Karpas-422 (cell line): ENCODE measurements at regions not wholly inside any gene's neighbourhood (a gene's known extent, or its start where the extent isn't known, plus 50 kb on each side); places are given as distances from the start of the nearest gene placed in this dataset.
"Not testable (repeated sequence)": the region's sequence is repeated elsewhere in the genome, so short reads cannot be mapped to it uniquely, and the experiment has no call there.

Source experiments
- DNase-seq: peaks from one replicate; pipeline ENCODE4 v3.0.0-alpha.2; 2015
- H2AFZ ChIP-seq: fragments of 200-600 bp; sonication (generic); 2 replicates; pipeline ENCODE4 v1.6.1; 2014; ENCODE audit warnings: antibody characterized with exemption, low read length, mixed read lengths
- H3K27ac ChIP-seq: fragments of 200-600 bp; sonication (generic); 2 replicates; pipeline ENCODE4 v1.5.1; 2014; ENCODE audit warnings: mild to moderate bottlenecking, low read length, moderate library complexity
- H3K27me3 ChIP-seq: fragments of 200-600 bp; sonication (generic); 2 replicates; pipeline ENCODE4 v1.6.1; 2014; ENCODE audit warnings: low read length, mixed read lengths
- H3K36me3 ChIP-seq: fragments of 200-600 bp; sonication (generic); 2 replicates; pipeline ENCODE4 v1.6.1; 2014; ENCODE audit warnings: low read length, mixed read lengths; ENCODE audit not compliant: insufficient read depth
- H3K4me1 ChIP-seq: fragments of 200-600 bp; sonication (generic); 2 replicates; pipeline ENCODE4 v1.6.1; 2014; ENCODE audit warnings: mild to moderate bottlenecking, low read length, mixed read lengths
- H3K4me2 ChIP-seq: fragments of 200-600 bp; sonication (generic); 2 replicates; pipeline ENCODE4 v1.6.1; 2014; ENCODE audit warnings: low read length, low read depth, mild to moderate bottlenecking; ENCODE audit not compliant: poor library complexity, severe bottlenecking
- H3K4me3 ChIP-seq: fragments of 200-600 bp; sonication (generic); 2 replicates; pipeline ENCODE4 v1.5.1; 2014; ENCODE audit warnings: mild to moderate bottlenecking, antibody characterized with exemption, low read length, mixed read lengths
- H3K79me2 ChIP-seq: fragments of 200-600 bp; sonication (generic); 2 replicates; pipeline ENCODE4 v1.6.1; 2014; ENCODE audit warnings: mild to moderate bottlenecking, low read length, mixed read lengths
- H3K9ac ChIP-seq: fragments of 200-600 bp; sonication (generic); 2 replicates; pipeline ENCODE4 v1.6.0; 2014; ENCODE audit warnings: low read length
- H3K9me2 ChIP-seq: fragments of 200-600 bp; sonication (generic), shearing (Covaris generic); replicated peaks from 2 replicates; pipeline ENCODE4 v1.6.0; 2014; ENCODE audit warnings: mild to moderate bottlenecking, low read length, moderate library complexity; ENCODE audit not compliant: insufficient read depth
- H3K9me3 ChIP-seq: fragments of 300-700, 200-600 bp; sonication (generic); 2 replicates; pipeline ENCODE4 v1.6.1; 2014; ENCODE audit warnings: low read length, mixed read lengths
- H4K20me1 ChIP-seq: fragments of 200-600 bp; sonication (generic); 2 replicates; pipeline ENCODE4 v1.6.1; 2014; ENCODE audit warnings: mild to moderate bottlenecking, antibody characterized with exemption, low read length, low read depth; ENCODE audit not compliant: insufficient read depth

DNA sequence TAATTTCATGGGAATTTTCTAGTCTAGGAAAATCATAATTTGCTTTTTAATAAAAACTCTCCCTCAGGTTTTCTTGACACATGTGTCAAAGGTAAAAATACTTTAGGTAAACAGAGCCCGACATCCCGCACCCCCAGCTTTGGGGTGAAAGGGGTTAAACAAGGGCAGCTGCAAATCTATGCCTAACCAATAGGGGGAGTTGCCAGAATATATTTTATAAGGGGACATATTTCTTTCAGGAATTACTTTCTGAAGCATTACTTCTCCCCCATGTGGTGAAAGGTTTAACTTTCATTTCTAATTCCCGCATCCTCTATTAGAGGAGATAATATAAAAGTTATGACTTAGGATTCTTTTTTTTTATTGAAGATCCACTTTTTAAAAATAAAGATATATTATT lies 53.9 kb upstream of the HEPH start:
- Histone ChIP-seq H3K4me2 (no peak overlapping the region), H3K27me3 (no peaks in the 10 kb centered on the region), H3K27ac (no peak overlapping the region), H3K9ac (no peak overlapping the region), H3K4me1 (no peaks in the 10 kb centered on the region), H3K36me3 (no peaks in the 10 kb centered on the region), H3K9me2 (no peaks in the 10 kb centered on the region), H2AFZ (no peak overlapping the region), H4K20me1 (no peaks in the 10 kb centered on the region), H3K79me2 (no peaks in the 10 kb centered on the region), H3K9me3 (no peaks in the 10 kb centered on the region), H3K4me3 (no peak overlapping the region)
- peak; percentile 74 for DNase-seq

DNA sequence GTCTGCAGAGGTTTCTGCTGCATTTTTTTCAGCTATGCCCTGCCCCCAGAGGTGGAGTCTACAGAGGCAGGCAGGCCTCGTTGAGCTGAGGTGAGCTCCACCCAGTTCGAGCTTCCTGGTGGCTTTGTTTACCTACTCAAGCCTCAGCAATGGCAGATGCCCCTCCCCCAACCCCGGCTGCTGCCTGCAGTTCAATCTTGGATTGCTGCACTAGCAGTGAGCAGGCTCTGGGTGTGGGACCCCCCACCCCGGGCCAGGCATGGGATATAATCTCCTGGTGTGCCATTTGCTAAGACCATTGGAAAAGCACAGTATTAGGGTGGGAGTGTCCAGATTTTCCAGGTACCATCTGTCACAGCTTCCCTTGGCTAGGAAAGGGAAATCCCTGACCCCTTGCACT lies 56.2 kb upstream of the HEPH start:
- not testable (repeated sequence) for H3K4me3 ChIP-seq, H3K79me2 ChIP-seq, H3K4me2 ChIP-seq, H3K9me3 ChIP-seq, H3K9ac ChIP-seq, H3K9me2 ChIP-seq, H3K27ac ChIP-seq, DNase-seq, H3K27me3 ChIP-seq, H4K20me1 ChIP-seq, H3K4me1 ChIP-seq, H2AFZ ChIP-seq, H3K36me3 ChIP-seq

DNA sequence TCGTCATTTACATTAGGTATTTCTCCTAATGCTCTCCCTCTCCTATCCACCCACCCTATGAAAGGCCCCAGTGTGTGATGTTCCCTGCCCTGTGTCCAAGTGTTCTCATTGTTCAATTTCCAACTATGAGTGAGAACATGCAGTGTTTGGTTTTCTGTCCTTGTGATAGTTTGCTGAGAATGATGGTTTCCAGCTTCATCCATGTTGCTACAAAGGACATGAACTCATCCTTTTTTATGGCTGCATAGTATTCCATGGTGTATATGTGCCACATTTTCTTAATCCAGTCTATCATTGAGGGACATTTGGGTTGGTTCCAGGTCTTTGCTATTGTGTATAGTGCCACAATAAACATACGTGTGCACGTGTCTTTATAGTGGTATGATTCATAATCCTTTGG lies 61.6 kb upstream of the HEPH start:
- not testable (repeated sequence) for H3K9me3 ChIP-seq, H3K4me1 ChIP-seq, H3K9ac ChIP-seq, H3K9me2 ChIP-seq, DNase-seq, H4K20me1 ChIP-seq, H3K4me3 ChIP-seq, H2AFZ ChIP-seq, H3K36me3 ChIP-seq, H3K27me3 ChIP-seq, H3K4me2 ChIP-seq, H3K27ac ChIP-seq, H3K79me2 ChIP-seq

DNA sequence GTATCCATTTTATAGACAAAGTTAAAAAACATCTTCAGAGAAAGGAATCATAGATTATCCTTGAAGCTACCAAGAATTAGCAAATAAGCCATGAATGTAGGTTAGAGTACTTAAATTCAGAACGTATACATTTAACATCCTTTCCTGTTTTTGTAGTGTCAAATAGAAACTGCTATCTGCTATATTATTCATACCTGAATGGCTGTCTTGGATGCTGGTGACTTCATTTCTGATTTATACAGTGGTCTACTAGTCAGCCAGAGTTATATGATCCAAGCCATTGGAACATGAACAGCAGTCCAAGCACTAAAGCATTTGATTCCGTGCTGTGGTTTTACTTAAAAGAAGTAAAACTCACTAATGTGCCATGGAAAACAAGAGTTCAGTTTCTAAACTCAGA lies 58.3 kb upstream of the VSIG4 start:
- Histone ChIP-seq H3K9ac (no peak overlapping the region), H4K20me1 (no peaks in the 10 kb centered on the region), H3K27me3 (no peaks in the 10 kb centered on the region), H3K4me1 (no peaks in the 10 kb centered on the region), H3K4me3 (no peak overlapping the region), H3K27ac (no peak overlapping the region), H3K9me3 (peaks cover 11% of the 10 kb centered on the region; the same call in 1 of the 2 replicates), H3K79me2 (no peaks in the 10 kb centered on the region), H3K4me2 (no peak overlapping the region), H3K36me3 (no peaks in the 10 kb centered on the region), H2AFZ (no peak overlapping the region), H3K9me2 (0 out of 2 replicates have a peak, but pooled peaks cover 4% of the 10 kb centered on the region)
- no peak for DNase-seq

DNA sequence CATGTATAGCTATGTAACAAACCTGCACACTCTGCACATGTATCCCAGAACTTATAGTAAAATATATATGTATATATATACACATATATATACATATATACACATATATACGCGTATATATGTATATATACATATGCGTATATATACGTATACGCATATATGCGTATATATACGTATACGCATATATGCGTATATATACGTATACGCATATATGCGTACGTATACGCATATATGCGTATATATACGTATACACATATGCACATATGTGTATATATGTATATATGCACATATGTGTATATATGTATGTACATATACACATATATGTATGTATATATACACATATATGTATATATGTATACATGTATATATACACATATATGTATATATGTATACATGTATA lies 57.1 kb upstream of the VSIG4 start:
- not testable (repeated sequence) for H3K9ac ChIP-seq, H2AFZ ChIP-seq, H3K36me3 ChIP-seq, H3K27ac ChIP-seq, H3K4me1 ChIP-seq, H4K20me1 ChIP-seq, H3K79me2 ChIP-seq, DNase-seq, H3K4me3 ChIP-seq, H3K4me2 ChIP-seq, H3K9me2 ChIP-seq, H3K27me3 ChIP-seq
- H3K9me3 ChIP-seq = peaks cover 11% of the 10 kb centered on the region; the same call in 1 of the 2 replicates

DNA sequence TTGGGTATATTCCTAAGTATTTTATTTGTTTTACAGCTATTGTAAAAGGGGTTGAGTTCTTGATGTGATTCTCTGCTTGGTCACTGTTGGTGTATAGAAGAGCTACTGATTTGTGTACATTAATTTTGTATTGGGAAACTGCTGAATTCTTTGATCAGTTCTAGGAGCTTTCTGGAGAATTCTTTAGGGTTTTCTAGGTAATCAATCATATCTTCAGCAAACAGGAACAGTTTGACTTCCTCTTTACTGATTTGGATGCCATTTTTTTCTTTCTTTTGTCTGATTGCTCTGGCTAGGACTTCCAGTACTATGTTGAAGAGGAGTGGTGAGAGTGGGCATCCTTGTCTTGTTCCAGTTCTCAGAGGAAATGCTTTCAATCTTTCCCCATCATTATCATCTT lies 50.1 kb upstream of the VSIG4 start:
- H3K79me2 ChIP-seq, DNase-seq, H3K27ac ChIP-seq, H3K4me1 ChIP-seq, H2AFZ ChIP-seq, H3K4me3 ChIP-seq, H3K9ac ChIP-seq, H3K4me2 ChIP-seq, H3K27me3 ChIP-seq, H3K36me3 ChIP-seq, H3K9me2 ChIP-seq, H4K20me1 ChIP-seq, H3K9me3 ChIP-seq: not testable (repeated sequence)
